HEK293 (cell line): ENCODE measurements at regions not wholly inside any gene's neighbourhood (a gene's known extent, or its start where the extent isn't known, plus 50 kb on each side); places are given as distances from the start of the nearest gene placed in this dataset.

Experiments
- CTCF ChIA-PET: fragments of 350-600 bp; formaldehyde crosslinking; extraction: SDS; loops from one replicate; lab custom pipeline; 2021; ENCODE audit warnings: antibody characterized with exemption; lab: Yijun Ruan, JAX
- POLR2A ChIA-PET: fragments of 300-600 bp; formaldehyde crosslinking; extraction: SDS; loops from one replicate; lab custom pipeline; 2020; ENCODE audit warnings: antibody characterized with exemption, inconsistent platforms; lab: Yijun Ruan, JAX
- H3K27ac ChIP-seq: fragments of 200-500 bp; sonication (Bioruptor generic); 2 replicates; pipeline ENCODE4 v1.5.1; 2014; ENCODE audit warnings: low read depth, low read length, control low read depth, inconsistent platforms; ENCODE audit errors: extremely low read depth
- H3K36me3 ChIP-seq, 2 experiments: fragments of 200-500 bp in 1 of 2; sonication (Bioruptor generic) in 1 of 2; 1 replicate in 1 of 2; 2 replicates in 1 of 2; pipeline ENCODE4 v1.5.1; 2014 to 2017; ENCODE audit warnings: inconsistent platforms in 2 of 2, low read length in 2 of 2; ENCODE audit not compliant: control insufficient read depth in 2 of 2, insufficient read depth in 1 of 2
- H3K4me1 ChIP-seq: fragments of 200-500 bp; sonication (Bioruptor generic); 2 replicates; pipeline ENCODE4 v1.5.1; 2014; ENCODE audit warnings: mild to moderate bottlenecking, low read length, inconsistent platforms; ENCODE audit not compliant: control insufficient read depth, insufficient read depth
- H3K4me3 ChIP-seq: 2 replicates; pipeline ENCODE4 v1.5.1; 2011; ENCODE audit warnings: low read depth, mild to moderate bottlenecking, control low read depth, low read length, moderate library complexity
- H3K9me3 ChIP-seq: fragments of 200-500 bp; sonication (Bioruptor generic); 2 replicates; pipeline ENCODE4 v1.5.1; 2014; ENCODE audit warnings: low read depth, low read length, inconsistent platforms; ENCODE audit not compliant: control insufficient read depth, insufficient read depth
- GLIS2 ChIP-seq: fragments of 450-650 bp; formaldehyde crosslinking; IDR thresholded peaks from 2 replicates; pipeline ENCODE4 v1.5.1; 2016; ENCODE audit warnings: missing biosample characterization, missing genetic modification characterization
- MEIS1 ChIP-seq: sonication (generic); formaldehyde crosslinking; IDR thresholded peaks from 2 replicates; pipeline ENCODE4 v1.8.1; 2022; ENCODE audit warnings: missing genetic modification reagents, mild to moderate bottlenecking, borderline replicate concordance
- REST ChIP-seq: fragments of 450-650 bp; formaldehyde crosslinking; IDR thresholded peaks from 2 replicates; pipeline ENCODE4 v1.5.1; 2016; ENCODE audit warnings: missing biosample characterization, missing genetic modification characterization
- ZBTB1 ChIP-seq: fragments of 450-650 bp; formaldehyde crosslinking; IDR thresholded peaks from 2 replicates; pipeline ENCODE4 v1.5.1; 2016; ENCODE audit warnings: missing biosample characterization, missing genetic modification characterization
- ZFP37 ChIP-seq: fragments of 450-650 bp; formaldehyde crosslinking; IDR thresholded peaks from 2 replicates; pipeline ENCODE4 v1.5.1; 2016; ENCODE audit warnings: missing biosample characterization, missing genetic modification characterization
- ZFP69B ChIP-seq: fragments of 450-650 bp; formaldehyde crosslinking; IDR thresholded peaks from 2 replicates; pipeline ENCODE4 v1.5.1; 2016; ENCODE audit warnings: missing biosample characterization, missing genetic modification characterization
- ZNF121 ChIP-seq: fragments of 450-650 bp; formaldehyde crosslinking; IDR thresholded peaks from 2 replicates; pipeline ENCODE4 v1.5.1; 2016; ENCODE audit warnings: missing biosample characterization, missing genetic modification characterization
- ZNF133 ChIP-seq: fragments of 450-650 bp; formaldehyde crosslinking; IDR thresholded peaks from 2 replicates; pipeline ENCODE4 v1.5.1; 2016; ENCODE audit warnings: missing biosample characterization, missing genetic modification characterization
- ZNF157 ChIP-seq: fragments of 450-650 bp; formaldehyde crosslinking; IDR thresholded peaks from 2 replicates; pipeline ENCODE4 v1.5.1; 2016; ENCODE audit warnings: missing biosample characterization, missing genetic modification characterization
- ZNF16 ChIP-seq: fragments of 450-650 bp; formaldehyde crosslinking; IDR thresholded peaks from 2 replicates; pipeline ENCODE4 v1.5.1; 2016; ENCODE audit warnings: low read depth, missing biosample characterization, missing genetic modification characterization
- ZNF174 ChIP-seq: fragments of 450-650 bp; formaldehyde crosslinking; IDR thresholded peaks from 2 replicates; pipeline ENCODE4 v1.5.0; 2017; ENCODE audit warnings: missing biosample characterization, mild to moderate bottlenecking, missing genetic modification characterization
- ZNF211 ChIP-seq: fragments of 450-650 bp; formaldehyde crosslinking; IDR thresholded peaks from 2 replicates; pipeline ENCODE4 v1.5.1; 2016; ENCODE audit warnings: low read depth, missing biosample characterization, missing genetic modification characterization
- ZNF335 ChIP-seq: fragments of 450-650 bp; formaldehyde crosslinking; conservative IDR thresholded peaks from 2 replicates; pipeline ENCODE4 v1.5.1; 2016; ENCODE audit warnings: missing biosample characterization, missing genetic modification characterization
- ZNF341 ChIP-seq: fragments of 450-650 bp; formaldehyde crosslinking; IDR thresholded peaks from 2 replicates; pipeline ENCODE4; 2016; ENCODE audit warnings: low read depth, missing biosample characterization, missing genetic modification characterization
- ZNF416 ChIP-seq: fragments of 450-650 bp; formaldehyde crosslinking; IDR thresholded peaks from 2 replicates; pipeline ENCODE4 v1.5.1; 2016; ENCODE audit warnings: missing biosample characterization, missing genetic modification characterization
- ZNF510 ChIP-seq: fragments of 450-650 bp; formaldehyde crosslinking; IDR thresholded peaks from 2 replicates; pipeline ENCODE4 v1.5.1; 2018; ENCODE audit warnings: mild to moderate bottlenecking, missing genetic modification characterization, missing biosample characterization; ENCODE audit not compliant: insufficient replicate concordance
- ZNF514 ChIP-seq: fragments of 450-650 bp; formaldehyde crosslinking; IDR thresholded peaks from 2 replicates; pipeline ENCODE4 v1.5.1; 2016; ENCODE audit warnings: missing biosample characterization, missing genetic modification characterization
- ZNF529 ChIP-seq: fragments of 450-650 bp; formaldehyde crosslinking; IDR thresholded peaks from 2 replicates; pipeline ENCODE4 v1.5.1; 2017; ENCODE audit warnings: missing genetic modification characterization, missing biosample characterization; ENCODE audit not compliant: insufficient replicate concordance
- ZNF561 ChIP-seq: fragments of 450-650 bp; IDR thresholded peaks from 2 replicates; pipeline ENCODE4 v1.5.1; 2018; ENCODE audit warnings: missing biosample characterization, missing genetic modification characterization, borderline replicate concordance
- ZNF629 ChIP-seq: fragments of 450-650 bp; formaldehyde crosslinking; IDR thresholded peaks from 2 replicates; pipeline ENCODE4 v1.5.1; 2017; ENCODE audit warnings: missing biosample characterization, missing genetic modification characterization
- ZNF76 ChIP-seq: fragments of 450-650 bp; formaldehyde crosslinking; IDR thresholded peaks from 2 replicates; pipeline ENCODE4; 2016; ENCODE audit warnings: low read depth, missing biosample characterization, missing genetic modification characterization, borderline replicate concordance
- TF ChIP-seq, protein P1 (sequence below): fragments of 450-650 bp; formaldehyde crosslinking; optimal IDR thresholded peaks from 2 replicates; pipeline ENCODE3; 2016; ENCODE audit warnings: missing biosample characterization, mild to moderate bottlenecking, missing genetic modification characterization
- TF ChIP-seq, protein P2 (sequence below): fragments of 450-650 bp; formaldehyde crosslinking; IDR thresholded peaks from 2 replicates; pipeline ENCODE4 v1.5.1; 2017; ENCODE audit warnings: missing biosample characterization, missing genetic modification characterization
- TF ChIP-seq, protein P3 (sequence below): fragments of 450-650 bp; formaldehyde crosslinking; IDR thresholded peaks from 2 replicates; pipeline ENCODE4 v1.5.1; 2017; ENCODE audit warnings: missing biosample characterization, missing genetic modification characterization
- TF ChIP-seq, protein P4 (sequence below): fragments of 450-650 bp; formaldehyde crosslinking; IDR thresholded peaks from 2 replicates; pipeline ENCODE4 v1.5.1; 2016; ENCODE audit warnings: missing biosample characterization, missing genetic modification characterization
- TF ChIP-seq, protein P5 (sequence below): fragments of 450-650 bp; formaldehyde crosslinking; IDR thresholded peaks from 2 replicates; pipeline ENCODE4 v1.5.1; 2016; ENCODE audit warnings: missing biosample characterization, missing genetic modification characterization

- TF ChIP-seq, protein P1, sequence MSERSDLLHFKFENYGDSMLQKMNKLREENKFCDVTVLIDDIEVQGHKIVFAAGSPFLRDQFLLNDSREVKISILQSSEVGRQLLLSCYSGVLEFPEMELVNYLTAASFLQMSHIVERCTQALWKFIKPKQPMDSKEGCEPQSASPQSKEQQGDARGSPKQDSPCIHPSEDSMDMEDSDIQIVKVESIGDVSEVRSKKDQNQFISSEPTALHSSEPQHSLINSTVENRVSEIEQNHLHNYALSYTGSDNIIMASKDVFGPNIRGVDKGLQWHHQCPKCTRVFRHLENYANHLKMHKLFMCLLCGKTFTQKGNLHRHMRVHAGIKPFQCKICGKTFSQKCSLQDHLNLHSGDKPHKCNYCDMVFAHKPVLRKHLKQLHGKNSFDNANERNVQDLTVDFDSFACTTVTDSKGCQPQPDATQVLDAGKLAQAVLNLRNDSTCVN, result no peak
- TF ChIP-seq ZNF133 (tag by site-specific recombination) (no peak), ZBTB1 (no peak), ZNF416 (tag by site-specific recombination) (no peak), ZNF529 (tag by site-specific recombination) (no peak), REST (tag by site-specific recombination) (no peak), ZNF514 (tag by site-specific recombination) (no peak), ZFP69B (tag by site-specific recombination) (no peak), ZNF335 (tag by site-specific recombination) (no peak), ZNF16 (no peak), ZNF157 (tag by site-specific recombination) (no peak), ZNF174 (tag by site-specific recombination) (no peak), GLIS2 (no peak)
- TF ChIP-seq, protein P2, sequence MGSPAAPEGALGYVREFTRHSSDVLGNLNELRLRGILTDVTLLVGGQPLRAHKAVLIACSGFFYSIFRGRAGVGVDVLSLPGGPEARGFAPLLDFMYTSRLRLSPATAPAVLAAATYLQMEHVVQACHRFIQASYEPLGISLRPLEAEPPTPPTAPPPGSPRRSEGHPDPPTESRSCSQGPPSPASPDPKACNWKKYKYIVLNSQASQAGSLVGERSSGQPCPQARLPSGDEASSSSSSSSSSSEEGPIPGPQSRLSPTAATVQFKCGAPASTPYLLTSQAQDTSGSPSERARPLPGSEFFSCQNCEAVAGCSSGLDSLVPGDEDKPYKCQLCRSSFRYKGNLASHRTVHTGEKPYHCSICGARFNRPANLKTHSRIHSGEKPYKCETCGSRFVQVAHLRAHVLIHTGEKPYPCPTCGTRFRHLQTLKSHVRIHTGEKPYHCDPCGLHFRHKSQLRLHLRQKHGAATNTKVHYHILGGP, result no peak
These were observed 259.6 kb downstream of the IGSF11 start (continued) for GRCh38 chr3:118775021-118775420.

- H3K36me3 ChIP-seq, result no peaks in the 10 kb centered on the region
- POLR2A ChIA-PET, result no interaction called here
- H3K27ac ChIP-seq, result no peak overlapping the region
- H3K4me3 ChIP-seq, result no peak overlapping the region
- TF ChIP-seq ZNF510 (tag by site-specific recombination) (no peak), ZNF341 (no peak), ZNF629 (tag by site-specific recombination) (no peak), ZNF211 (no peak), ZNF76 (tag by site-specific recombination) (no peak), ZFP37 (no peak), MEIS1 (CRISPR knock-in tag) (no peak), ZNF121 (tag by site-specific recombination) (no peak), ZNF335 (tag by site-specific recombination) (no peak), ZFP69B (tag by site-specific recombination) (no peak), ZNF561 (tag by site-specific recombination) (no peak)
- TF ChIP-seq, protein P3, sequence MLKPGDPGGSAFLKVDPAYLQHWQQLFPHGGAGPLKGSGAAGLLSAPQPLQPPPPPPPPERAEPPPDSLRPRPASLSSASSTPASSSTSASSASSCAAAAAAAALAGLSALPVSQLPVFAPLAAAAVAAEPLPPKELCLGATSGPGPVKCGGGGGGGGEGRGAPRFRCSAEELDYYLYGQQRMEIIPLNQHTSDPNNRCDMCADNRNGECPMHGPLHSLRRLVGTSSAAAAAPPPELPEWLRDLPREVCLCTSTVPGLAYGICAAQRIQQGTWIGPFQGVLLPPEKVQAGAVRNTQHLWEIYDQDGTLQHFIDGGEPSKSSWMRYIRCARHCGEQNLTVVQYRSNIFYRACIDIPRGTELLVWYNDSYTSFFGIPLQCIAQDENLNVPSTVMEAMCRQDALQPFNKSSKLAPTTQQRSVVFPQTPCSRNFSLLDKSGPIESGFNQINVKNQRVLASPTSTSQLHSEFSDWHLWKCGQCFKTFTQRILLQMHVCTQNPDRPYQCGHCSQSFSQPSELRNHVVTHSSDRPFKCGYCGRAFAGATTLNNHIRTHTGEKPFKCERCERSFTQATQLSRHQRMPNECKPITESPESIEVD, result no peak
- TF ChIP-seq, protein P4, sequence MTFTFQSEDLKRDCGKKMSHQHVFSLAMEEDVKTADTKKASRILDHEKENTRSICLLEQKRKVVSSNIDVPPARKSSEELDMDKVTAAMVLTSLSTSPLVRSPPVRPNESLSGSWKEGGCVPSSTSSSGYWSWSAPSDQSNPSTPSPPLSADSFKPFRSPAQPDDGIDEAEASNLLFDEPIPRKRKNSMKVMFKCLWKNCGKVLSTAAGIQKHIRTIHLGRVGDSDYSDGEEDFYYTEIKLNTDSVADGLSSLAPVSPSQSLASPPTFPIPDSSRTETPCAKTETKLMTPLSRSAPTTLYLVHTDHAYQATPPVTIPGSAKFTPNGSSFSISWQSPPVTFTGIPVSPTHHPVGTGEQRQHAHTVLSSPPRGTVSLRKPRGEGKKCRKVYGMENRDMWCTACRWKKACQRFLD (tag by site-specific recombination), result no peak
- TF ChIP-seq, protein P5, sequence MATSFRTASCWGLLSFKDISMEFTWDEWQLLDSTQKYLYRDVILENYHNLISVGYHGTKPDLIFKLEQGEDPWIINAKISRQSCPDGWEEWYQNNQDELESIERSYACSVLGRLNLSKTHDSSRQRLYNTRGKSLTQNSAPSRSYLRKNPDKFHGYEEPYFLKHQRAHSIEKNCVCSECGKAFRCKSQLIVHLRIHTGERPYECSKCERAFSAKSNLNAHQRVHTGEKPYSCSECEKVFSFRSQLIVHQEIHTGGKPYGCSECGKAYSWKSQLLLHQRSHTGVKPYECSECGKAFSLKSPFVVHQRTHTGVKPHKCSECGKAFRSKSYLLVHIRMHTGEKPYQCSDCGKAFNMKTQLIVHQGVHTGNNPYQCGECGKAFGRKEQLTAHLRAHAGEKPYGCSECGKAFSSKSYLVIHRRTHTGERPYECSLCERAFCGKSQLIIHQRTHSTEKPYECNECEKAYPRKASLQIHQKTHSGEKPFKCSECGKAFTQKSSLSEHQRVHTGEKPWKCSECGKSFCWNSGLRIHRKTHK (tag by site-specific recombination), result no peak
- no peaks in the 10 kb centered on the region for H3K9me3 ChIP-seq
- H3K4me1 ChIP-seq, result no peaks in the 10 kb centered on the region
- CTCF ChIA-PET, result no interaction called here
These were observed 256.4 kb downstream of the IGSF11 start for GRCh38 chr3:118778201-118778600.
